ENCODE measurements at regions not wholly inside any gene's neighbourhood (a gene's known extent, or its start where the extent isn't known, plus 50 kb on each side); places are given as distances from the start of the nearest gene placed in this dataset.

- Histone ChIP-seq H2AFZ (ENCODE audit: low read length) (no peak overlapping the region), H3K9me3 (ENCODE audit: low read length) (no peaks in the 10 kb centered on the region), H3K27me3 (ENCODE audit: insufficient read depth, low read length) (peaks cover 9% of the 10 kb centered on the region), H4K20me1 (ENCODE audit: insufficient read depth, low read length) (no peaks in the 10 kb centered on the region), H3K79me2 (ENCODE audit: insufficient read depth, low read length) (no peaks in the 10 kb centered on the region), H3F3A (ENCODE audit: insufficient read depth, low read length) (no peaks in the 10 kb centered on the region), H3K27ac (ENCODE audit: low read depth, low read length, poor library complexity, severe bottlenecking) (no peak overlapping the region), H3K4me1 (ENCODE audit: insufficient read depth, low read length, severe bottlenecking) (no peaks in the 10 kb centered on the region), H3K4me2 (ENCODE audit: low read length) (no peak overlapping the region), H3K9me2 (ENCODE audit: low read depth, low read length) (no peaks in the 10 kb centered on the region), H3K36me3 (ENCODE audit: insufficient read depth, low read length) (no peaks in the 10 kb centered on the region), H3K4me3 (ENCODE audit: low read depth, low read length, poor library complexity, severe bottlenecking) (no peak overlapping the region), H3K9ac (ENCODE audit: low read length) (no peak overlapping the region)
- TF ChIP-seq EZH2 (IDR thresholded peaks at IDR 0.05; ENCODE audit: borderline replicate concordance, low read length) (no peak), CTCF (IDR thresholded peaks at IDR 0.05; ENCODE audit: low read length) (no peak; the same call in 1 of the 2 replicates)
Measured at GRCh38 chr2:60675301-60675700, 80.8 kb upstream of the PAPOLG start.

DNA sequence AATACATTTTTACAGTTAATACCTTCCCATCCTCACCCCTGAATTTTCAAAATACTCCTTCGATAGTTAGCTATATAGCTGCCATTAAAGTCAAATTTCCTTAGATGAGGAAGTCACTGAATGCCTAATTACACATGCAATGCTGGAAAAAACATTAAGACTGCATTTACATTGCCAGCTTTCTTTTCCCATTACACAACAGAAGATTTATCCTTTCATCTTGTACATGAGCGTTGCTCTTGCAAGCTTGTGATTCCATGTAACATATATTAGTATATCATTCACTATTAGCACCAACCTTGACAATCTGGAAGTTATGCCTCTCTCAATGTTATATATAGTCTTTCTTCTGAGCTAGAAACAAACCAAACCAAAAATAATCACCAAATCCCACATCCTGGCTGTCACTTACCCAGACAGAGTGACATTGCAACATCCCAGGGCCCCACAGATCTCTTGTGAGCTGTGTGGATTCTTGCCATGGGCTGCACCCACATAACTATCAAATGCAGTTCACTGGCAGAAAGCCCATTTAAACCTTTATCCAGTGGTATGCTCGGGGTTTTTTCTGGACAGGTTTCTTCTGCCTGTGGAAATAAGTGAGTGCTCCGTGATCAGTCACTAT, 79.2 kb upstream of the PAPOLG start:
- TF ChIP-seq CTCF (IDR thresholded peaks at IDR 0.05; ENCODE audit: low read length) (no peak), EZH2 (IDR thresholded peaks at IDR 0.05; ENCODE audit: borderline replicate concordance, low read length) (no peak)
- Histone ChIP-seq H3F3A (ENCODE audit: insufficient read depth, low read length) (no peaks in the 10 kb centered on the region), H3K4me1 (ENCODE audit: insufficient read depth, low read length, severe bottlenecking) (no peaks in the 10 kb centered on the region), H3K9ac (ENCODE audit: low read length) (no peak overlapping the region), H3K27me3 (ENCODE audit: insufficient read depth, low read length) (peaks cover 9% of the 10 kb centered on the region), H3K9me3 (ENCODE audit: low read length) (no peaks in the 10 kb centered on the region), H3K36me3 (ENCODE audit: insufficient read depth, low read length) (no peaks in the 10 kb centered on the region), H3K79me2 (ENCODE audit: insufficient read depth, low read length) (no peaks in the 10 kb centered on the region), H3K27ac (ENCODE audit: low read depth, low read length, poor library complexity, severe bottlenecking) (no peak overlapping the region), H3K4me3 (ENCODE audit: low read depth, low read length, poor library complexity, severe bottlenecking) (no peak overlapping the region), H4K20me1 (ENCODE audit: insufficient read depth, low read length) (no peaks in the 10 kb centered on the region), H2AFZ (ENCODE audit: low read length) (no peak overlapping the region), H3K9me2 (ENCODE audit: low read depth, low read length) (no peaks in the 10 kb centered on the region), H3K4me2 (ENCODE audit: low read length) (no peak overlapping the region)

DNA sequence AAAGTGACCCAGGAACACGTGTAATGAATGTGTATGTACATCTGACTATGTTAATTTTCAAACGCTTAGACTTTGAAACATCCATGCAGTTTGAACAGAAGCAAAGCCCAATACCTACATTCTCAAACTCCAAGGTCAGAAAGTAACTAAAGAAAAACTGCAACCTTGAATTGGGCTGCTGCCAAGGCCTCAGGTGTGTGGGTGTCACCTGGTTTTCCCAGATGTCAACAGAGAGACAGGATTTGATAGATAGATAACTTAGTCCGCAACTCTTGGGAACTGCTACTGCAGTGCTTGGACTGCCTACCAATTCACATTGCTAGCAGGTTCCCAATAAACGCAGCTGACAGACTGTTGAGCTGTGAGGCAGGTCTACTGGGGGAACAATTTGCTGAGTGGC, 78.7 kb upstream of the PAPOLG start:
- H3K27ac ChIP-seq (ENCODE audit: low read depth, low read length, poor library complexity, severe bottlenecking): no peak overlapping the region
- peaks cover 9% of the 10 kb centered on the region for H3K27me3 ChIP-seq (ENCODE audit: insufficient read depth, low read length)
- no peaks in the 10 kb centered on the region for H3F3A ChIP-seq (ENCODE audit: insufficient read depth, low read length)
- H3K9ac ChIP-seq (ENCODE audit: low read length): no peak overlapping the region
- no peaks in the 10 kb centered on the region for H3K36me3 ChIP-seq (ENCODE audit: insufficient read depth, low read length)
- H3K4me2 ChIP-seq (ENCODE audit: low read length): no peak overlapping the region
- no peak overlapping the region for H2AFZ ChIP-seq (ENCODE audit: low read length)
- no peak for TF ChIP-seq EZH2 (IDR thresholded peaks at IDR 0.05; ENCODE audit: borderline replicate concordance, low read length)
- TF ChIP-seq CTCF (IDR thresholded peaks at IDR 0.05; ENCODE audit: low read length): no peak
- H4K20me1 ChIP-seq (ENCODE audit: insufficient read depth, low read length): no peaks in the 10 kb centered on the region
- no peaks in the 10 kb centered on the region for H3K9me2 ChIP-seq (ENCODE audit: low read depth, low read length)
- no peak overlapping the region for H3K4me3 ChIP-seq (ENCODE audit: low read depth, low read length, poor library complexity, severe bottlenecking)
- no peaks in the 10 kb centered on the region for H3K79me2 ChIP-seq (ENCODE audit: insufficient read depth, low read length)
- H3K9me3 ChIP-seq (ENCODE audit: low read length): no peaks in the 10 kb centered on the region
- no peaks in the 10 kb centered on the region for H3K4me1 ChIP-seq (ENCODE audit: insufficient read depth, low read length, severe bottlenecking)
